Inflammatory macrophage treated with lipopolysaccharide for 1 hour (primary cell): ENCODE measurements at regions not wholly inside any gene's neighbourhood (a gene's known extent, or its start where the extent isn't known, plus 50 kb on each side); places are given as distances from the start of the nearest gene placed in this dataset.

Source experiments
- DNase-seq, 2 donors: peaks; one replicate each; pipeline ENCODE4 v3.0.0-alpha.2; 2020 to 2022

DNA sequence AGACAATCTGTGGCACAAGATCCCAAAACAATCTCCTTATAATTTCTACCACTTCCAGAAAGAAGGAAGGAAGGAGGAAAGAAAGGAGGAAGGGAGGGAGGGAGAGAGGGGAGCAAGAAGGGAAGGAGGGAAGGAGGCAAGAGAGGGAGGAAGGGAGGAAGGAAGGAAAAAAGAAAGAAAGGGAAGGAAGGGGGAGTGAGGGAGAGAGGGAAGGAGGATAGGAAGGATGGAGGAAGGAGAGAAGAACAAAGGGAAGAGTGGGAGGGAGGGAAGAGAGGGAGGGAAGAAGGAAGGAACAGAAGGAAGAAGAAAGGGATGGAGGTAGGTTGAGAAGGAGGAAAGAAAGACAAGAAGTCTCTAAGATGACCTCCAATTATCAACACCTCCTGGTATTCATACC is 185.5 kb upstream of the NFE2L3 start:
- DNase-seq, result no peak

DNA sequence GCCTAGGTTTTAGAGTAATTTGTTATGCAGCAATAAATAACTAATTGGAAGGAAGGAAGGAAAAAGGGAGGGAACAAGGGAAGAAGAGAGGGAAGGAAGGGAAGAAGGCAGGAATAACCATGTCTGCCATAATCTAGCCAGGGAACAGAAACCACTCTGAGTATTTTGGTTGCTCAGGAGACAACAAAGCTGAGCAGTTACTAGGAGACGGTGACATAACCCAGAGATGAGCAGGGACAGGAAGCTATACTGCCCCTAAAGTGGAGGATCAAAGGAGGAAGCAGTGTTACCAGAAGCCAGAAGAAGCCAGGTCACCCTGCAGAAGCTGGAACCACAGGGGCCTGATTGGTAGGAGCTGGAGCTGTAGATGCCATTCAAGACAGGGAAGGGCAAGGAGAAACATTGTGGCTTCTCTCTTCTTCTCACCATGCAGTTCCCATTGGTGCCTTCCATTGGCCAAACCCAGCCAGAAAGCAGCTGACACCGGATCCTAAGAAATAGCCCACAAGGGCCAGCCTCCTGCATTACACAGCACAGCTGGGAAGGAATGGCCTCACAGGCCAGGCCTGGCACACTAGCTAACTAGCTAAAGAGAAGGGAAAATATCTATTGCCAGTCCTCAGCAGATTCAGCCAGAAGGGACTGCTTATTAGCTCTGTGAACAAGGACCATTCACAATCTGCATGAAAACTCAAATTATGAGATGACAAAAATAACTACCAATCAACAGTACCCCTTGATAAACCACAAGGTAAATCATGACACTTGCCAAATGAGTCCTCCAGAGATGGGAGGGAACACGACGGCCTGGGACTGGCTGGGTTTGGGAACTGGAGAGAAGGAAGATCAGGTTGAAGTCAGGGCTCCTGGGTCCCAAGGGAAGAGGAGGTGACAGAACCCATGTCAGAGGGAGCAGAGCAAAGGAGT is 184.5 kb upstream of the NFE2L3 start:
- no peak for DNase-seq

DNA sequence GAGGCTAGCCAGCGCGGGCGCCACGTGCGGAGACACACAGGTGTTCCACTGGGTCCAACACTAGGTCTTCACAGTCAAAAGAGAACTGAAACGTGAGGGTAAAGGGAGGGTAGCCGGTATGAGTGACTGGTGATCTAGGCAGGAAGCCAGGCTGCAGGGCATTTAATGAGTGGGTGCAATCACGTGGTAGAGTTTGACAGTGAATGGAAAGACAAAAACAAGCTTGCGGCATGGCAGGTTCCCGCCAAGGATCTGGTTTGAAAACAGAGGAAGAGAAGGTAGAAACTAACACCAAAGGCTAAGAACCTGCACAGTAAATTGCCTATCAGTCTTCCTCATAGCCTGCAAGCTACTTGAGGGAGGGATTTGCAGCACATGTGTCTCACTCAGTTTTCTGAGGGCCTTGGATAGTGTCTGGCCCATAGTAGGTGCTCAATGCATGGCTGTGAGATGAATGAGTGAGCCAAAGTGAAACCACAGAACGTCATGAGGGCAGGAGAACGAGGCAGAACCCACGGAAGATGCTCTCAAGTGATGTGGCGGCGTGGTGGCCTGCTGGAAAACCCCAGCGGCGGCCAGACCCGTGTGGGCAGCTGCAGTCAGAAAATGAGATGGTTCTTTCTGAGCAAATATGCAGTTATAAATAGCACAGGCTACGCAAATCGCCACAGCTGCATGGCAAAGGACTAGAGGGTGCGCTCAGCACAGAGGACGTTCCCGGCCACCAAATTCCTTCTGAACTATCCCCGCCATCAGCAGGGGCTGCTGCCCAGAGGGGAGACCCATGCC is 183.6 kb upstream of the NFE2L3 start:
- DNase-seq, result no peak

DNA sequence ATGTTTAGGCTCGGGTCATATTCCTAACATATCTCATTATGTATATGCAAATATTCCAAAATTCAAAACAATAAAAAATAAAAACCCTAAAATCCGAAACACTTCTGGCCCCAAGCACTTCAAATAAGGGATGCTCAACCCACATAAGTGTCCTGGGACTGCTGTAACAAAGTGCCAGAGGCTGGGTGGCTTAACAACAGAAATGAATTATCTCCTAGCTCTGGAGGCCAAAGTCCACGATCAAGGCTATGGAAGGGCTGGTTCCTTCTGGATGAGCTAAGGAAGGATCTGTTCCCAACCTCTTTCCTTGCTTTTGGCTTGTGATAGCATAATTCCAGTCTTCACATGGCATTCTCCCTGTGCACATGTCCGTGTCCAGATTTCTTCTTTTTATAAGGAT is 181.6 kb upstream of the NFE2L3 start:
- no peak for DNase-seq

DNA sequence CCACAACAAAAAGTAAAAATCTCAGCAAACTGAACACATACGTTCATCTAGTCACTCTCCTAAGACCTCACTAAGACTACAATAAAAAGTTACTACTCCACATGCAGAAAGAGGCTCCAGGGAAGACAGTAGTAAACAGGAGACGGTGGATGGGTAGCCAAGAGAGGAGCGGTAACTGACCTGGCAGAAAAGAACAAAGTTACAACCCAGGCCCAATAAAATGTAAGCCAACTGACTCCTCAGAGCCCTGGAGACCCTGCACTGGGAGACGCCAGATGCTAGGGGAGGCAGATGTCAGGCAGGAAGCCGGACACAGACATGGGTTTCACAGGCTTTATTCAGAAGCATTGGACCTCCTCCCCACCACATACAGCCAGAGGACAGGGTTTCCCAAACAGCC is 181.1 kb upstream of the NFE2L3 start:
- no peak for DNase-seq

DNA sequence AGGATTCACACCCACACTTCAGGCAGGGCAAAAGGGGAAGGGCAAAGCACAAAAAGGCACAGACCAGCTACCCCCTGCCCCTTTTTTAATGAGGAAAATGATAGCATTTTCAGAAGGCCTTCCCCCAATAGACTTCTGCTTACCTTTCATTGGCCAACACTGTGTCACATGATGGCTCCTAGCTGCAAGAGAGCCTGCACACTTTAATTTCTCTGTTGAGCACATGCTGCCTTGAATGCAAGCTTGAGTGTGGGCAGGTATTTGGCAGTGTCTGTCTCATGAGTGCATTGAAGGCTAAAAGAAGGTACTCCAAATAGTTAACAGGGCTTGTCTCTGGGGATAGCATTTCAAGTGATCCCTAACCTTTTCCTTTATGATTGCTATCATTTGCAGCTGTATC is 175.4 kb upstream of the NFE2L3 start:
- no peak for DNase-seq

DNA sequence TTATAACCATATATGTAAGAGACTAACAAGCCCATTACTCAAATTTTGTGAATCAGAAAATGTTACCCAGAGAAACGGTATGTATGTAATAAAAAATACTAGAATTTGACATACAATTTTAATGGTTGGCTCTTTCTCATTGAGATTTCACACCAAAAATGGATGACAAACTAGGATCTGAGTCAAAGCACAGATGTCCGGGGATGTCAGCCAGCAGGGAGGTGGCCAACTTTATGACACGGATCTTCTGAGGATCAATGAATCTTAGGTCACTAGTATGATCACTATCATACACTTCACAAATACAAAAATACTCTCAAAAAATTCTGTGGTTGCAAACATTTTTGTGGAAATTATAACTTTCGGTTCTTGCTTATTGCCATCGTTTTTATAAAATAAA is 173.5 kb upstream of the NFE2L3 start:
- no peak for DNase-seq

DNA sequence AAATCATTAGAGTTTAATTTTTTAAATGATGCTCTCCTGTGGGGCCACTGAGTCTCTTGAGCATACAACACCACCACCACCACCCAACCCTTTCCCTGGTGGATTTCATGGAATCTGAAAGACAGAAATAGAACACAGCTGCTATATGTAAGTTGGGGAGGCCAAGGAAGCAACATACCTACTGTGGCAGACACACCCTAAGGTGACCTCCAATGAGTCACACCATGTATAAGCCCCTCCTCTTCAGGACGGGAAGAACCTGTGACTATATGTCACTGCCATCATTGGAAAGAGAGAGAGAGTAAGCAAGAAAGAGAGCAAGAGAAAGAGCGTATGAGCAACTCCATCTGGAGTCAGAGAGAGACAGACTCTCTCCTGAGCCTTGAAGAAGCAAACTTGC is 172.4 kb upstream of the NFE2L3 start:
- no peak for DNase-seq

DNA sequence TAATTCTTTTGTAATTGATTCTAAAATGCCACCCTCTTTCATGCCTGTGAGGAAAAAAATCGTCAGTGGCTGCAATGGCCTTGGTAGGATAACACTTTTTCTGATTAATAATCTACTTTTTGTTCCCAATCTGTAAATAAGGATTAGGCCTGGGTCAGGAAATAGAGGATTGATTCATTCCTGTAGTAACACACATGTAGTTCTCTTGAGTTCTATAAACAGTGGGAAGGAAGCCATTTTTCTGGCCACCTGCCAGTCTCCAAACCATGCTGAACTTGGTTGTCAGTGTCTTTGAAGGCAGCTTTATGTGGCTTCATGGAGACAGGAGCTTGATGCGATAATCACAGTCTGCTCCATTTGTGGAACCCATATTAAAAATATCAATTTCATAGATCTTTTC is 169.3 kb upstream of the NFE2L3 start:
- no peak for DNase-seq

DNA sequence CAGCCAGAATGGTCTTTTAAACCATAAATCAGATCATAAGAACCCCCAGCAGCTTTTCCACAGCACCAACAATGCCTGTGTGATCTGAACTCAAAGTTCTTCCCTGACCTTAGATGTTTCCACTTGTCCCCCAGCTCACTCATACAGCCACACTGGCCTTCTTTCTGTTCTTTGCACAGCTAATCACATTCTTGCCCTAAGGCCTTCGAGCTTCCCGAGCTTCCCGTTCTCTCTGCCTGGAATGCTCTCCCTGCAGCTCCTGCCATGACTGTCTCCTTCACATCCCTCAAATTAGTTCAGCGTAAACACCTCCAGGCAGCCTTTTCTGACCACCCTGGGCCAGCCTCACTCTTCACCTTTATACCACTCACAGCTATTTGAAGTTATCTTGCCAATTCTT is 166.8 kb upstream of the NFE2L3 start:
- no peak for DNase-seq

DNA sequence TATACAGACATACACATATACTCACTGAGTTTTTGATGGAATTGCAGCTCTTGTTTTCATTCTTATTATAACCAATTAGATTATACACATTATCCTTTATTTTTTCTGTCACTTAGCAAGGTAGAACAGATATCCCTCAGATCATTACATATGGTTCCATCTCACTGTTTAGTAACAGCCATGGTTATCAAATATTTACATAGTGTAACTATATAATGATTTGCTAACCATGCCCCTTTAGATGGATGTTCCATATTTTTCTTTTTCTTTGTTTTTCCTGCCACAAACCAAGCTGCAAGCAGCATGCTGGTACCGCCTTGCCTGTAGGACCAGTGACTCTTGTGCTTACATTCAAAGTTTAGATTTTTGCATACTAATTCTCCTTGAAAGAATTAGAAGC is 163.4 kb upstream of the NFE2L3 start:
- no peak for DNase-seq

DNA sequence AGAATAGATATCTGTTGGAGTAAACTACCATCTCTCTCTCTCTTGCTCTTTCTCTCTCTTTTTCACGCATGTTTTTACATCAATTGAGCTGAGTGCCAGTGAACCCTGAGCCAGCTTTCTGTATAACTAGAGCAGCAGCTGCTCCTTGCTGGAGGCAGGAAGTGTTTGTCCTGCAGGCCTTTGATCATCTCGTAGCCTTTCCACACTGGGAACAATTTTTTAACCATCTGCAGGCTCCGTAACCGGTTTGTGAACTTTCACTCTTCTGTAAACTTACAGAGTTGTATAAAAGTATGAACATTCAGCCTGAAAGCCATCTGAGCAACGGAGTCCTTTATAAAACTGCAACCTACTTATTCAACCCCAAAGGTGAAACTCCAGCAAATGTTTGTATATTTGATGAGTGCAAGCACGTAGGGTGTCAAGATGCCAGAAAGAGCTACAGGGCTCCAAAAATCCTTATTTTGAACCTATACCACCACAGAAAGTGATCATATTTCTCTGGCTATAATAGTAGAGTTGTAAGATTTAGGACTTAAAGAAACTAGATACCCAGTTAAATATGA is 162.8 kb upstream of the NFE2L3 start:
- DNase-seq, result no peak

DNA sequence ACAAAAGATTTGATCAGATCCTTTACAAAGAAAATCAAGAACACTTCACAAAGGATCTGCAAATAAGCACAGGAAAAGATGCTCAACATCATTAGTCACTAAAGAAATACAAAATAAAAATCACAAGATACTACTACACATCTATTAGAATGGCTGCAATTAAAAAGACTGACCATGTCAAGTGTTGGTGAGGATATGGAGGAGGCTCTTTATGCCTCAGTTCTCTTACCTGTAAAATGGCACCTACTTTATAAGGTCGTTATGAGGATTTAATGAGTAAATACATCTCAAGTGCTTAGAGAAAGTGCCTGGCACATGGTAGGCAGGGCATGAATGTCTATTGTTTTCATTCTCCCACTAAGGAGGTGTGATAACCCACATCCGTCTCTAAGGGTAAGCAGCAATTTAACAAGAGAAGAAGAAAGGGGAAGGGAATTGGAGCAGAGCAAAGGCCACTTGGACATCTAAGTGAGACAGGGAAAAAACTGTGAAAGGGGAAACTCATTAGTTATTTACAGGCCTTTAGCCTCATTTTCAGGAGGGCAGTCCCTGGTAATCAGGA is 157.5 kb upstream of the NFE2L3 start:
- no peak for DNase-seq

DNA sequence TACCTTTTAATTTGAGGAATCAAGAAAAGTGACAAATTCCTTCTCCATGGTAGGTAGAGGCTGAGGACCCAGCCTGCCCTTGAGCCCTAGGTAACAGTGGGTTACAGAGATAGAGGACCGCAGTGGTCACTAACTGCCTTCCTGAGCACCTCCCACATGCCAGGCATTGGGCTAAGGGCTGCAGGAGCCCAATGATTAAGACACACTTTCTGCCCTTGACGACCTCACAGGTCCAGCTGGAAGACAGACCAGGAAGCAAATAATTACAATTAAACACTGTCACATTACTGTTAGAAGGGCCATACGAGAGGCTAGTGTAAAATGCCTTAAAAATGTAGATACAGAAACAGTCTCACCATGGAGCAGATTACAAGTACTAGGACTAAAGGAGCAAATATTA is 156.8 kb upstream of the NFE2L3 start:
- no peak for DNase-seq

DNA sequence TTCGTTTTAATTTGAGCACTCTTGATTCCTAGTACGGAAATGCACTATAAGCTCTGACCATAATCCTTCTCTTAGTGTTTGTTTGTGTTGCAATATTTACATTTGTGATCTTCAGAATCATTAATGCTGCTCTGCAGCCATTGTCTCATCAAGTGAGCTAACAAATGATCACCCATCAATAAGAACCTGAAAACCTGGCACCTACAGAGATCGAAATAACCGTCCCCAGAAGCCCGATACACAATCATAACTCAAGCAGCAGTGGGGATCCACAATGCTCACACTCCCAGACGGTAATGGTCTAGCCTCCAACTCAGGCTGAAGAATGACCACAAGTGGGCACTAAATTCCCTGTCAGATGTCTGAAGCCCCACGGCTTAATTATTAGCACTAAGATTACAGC is 156.0 kb upstream of the NFE2L3 start:
- no peak for DNase-seq

DNA sequence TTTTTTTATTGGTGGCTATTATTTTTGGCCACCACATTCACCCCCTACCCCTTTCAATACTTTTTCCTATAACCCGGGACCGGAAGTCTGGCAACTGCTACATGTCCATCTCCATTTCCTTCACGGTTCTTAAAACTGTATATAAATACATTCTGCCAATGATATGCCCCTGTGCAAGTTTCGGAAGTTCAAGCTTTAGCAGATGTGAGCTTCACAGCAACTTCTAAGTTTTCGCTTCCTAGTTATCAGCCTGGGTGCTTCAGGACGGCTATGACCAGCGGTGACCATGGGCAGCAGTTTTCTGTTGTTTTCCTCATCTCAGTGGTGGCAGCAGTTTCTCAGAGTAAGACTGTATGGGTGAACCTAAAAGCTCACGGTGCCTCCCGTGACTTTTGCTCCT is 153.5 kb upstream of the NFE2L3 start:
- no peak for DNase-seq

DNA sequence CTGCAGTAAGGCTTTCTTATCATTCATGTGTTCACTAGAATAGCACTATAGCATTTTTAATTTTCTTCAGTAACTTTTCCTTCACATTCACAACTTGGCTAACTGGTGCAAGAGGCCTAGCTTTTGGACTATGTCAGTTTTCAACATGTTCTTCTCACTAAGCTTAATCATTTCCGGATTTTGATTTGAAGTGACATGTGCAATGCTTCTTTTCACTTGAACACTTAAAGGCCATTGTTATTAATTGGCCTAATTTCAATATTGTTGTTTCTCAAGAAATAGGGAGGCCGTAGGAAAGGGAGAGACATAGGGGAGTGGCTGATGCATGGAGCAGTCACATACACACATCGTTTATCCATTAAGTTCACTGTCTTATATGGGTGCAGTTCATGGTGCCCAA is 151.2 kb upstream of the NFE2L3 start:
- DNase-seq, result no peak

DNA sequence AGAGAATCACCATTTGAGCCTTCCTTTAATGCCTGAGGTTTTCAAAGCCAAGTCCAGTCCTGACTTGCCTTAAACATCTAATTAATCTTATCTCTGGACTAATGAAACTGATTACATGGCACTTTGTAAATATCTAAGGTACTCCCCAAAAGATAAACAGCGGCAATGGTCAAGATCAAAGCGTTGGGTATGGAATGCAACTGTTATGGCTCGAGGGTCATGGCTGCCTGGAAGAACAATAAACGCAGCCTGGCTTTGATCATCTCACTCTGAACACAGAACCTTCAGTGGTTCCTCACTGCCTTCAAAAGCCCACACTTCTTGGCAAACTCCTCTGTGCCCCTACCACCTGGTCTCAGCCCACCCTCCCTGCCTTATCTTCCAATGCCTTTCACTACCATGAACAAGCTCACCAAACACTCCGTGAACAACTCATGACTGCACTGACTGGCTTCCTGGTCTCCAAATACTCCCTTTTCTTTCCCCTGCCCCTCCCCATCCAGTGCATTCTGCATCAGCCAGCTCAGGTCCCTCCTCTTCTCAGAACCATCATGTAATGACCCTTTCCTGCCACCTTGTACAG is 150.2 kb upstream of the NFE2L3 start:
- no peak for DNase-seq

DNA sequence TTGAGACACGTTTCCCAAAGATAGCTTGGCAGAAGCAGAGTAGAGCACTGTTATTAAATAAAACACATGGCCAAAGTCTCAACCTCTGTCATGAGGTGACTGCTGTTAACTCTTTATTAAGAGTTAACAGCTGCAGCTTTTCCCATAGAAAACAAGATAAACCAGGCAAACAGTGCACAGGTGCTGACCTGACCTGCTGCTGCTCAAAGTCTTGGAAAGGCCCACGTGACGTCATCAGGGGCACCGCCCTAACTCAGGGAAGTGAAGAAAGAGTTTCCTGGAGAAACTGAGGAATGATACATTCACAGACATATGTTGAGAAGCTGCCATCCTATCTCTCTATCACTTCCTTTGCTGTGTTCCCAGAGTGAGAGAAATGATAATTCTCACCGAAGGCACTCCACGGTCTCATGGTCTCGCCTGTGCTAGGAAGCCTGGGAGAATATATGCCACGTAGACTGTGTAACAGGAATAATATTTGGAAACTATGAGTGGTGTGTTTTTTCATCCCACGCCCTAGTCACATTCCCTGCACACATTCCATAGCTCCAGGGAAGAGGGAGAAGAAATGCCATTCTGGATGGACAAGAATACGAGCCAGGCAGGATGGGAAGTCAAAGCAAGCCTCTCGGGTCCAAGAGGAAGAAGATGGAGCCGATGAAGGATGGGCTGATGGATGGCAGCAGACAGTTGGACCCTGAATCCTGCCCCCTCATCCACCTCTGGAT is 146.2 kb upstream of the NFE2L3 start:
- no peak for DNase-seq

DNA sequence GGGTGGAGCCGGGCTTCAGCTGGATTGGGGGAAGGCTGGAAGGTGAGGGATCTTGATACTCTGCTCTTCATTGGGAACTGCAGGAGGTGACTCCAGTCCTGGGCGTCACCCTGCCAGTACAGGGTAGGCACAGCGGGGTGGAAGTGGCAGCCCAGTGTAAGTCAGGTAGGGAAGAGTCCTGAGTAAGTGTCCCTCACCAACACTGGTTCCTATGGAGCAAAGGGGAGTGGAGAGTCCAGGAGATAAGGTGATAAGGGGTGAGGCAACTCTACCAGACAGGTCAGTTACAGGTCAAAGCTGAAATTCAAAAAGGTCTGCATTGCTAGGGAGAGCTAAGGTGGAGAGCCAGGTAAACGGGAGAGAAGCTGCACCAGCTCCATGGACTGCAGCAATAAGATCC is 145.6 kb upstream of the NFE2L3 start:
- no peak for DNase-seq

DNA sequence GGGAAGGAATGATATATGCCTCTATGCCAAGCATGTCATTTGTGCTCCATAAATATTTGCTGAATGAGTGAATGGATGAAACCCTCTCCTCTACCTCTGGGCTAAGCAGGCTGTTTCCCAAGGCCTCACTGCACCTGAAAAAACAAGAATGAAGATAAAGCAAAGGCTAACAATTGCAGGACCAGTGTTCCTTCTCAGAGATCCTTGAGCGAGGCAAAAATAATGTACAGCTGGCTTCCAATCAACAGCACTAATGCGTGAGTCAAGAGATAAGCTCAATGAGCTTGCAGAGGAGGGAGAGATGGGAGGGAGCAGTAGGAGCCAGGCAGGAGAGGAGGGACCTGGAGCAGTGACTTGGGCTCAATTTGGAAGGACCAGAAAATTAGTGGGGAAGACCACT is 144.5 kb upstream of the NFE2L3 start:
- no peak for DNase-seq

DNA sequence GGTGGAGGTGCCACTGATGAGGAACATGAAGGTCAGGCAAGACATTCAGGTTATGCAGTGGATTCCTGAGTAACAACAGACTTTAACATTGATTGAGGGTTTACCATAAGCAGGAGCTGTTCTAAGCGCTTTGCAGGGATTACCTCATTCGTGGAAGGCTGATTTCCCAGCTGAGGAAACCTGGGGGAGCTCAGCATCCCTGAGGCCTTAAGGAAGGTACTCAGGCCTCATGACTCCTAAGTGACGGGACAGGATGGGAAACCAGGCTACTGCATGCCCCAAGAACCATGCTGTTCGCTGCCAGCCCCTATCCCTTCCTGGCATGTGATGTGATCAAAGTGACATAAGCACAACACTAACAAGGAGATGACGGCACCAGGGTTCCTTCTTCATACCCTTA is 143.6 kb upstream of the NFE2L3 start:
- no peak for DNase-seq
